ENCODE measurements at regions not wholly inside any gene's neighbourhood (a gene's known extent, or its start where the extent isn't known, plus 50 kb on each side); places are given as distances from the start of the nearest gene placed in this dataset.
A peak's percentile ranks its signal among the peaks of the same experiment; 100 is the strongest.

DNA sequence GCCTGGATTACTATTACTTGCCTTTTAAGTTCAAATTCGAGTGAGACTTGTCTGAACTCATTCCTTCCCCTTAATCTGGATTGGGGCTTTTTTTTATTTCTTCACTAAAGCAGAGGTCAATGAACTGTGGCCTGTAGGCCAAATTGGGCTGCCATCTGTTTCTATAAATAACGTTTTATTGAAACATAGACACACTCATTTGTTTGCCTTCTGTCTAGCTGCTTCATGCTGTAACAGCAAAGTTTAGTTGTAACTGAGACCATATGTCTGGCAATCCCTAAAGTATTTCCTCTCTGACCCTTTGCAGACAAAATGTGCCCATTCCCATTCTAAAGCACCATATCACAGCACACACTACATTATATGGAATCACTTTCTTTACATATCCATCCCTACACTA is 207.9 kb upstream of the ISX start:
- no peak for DNase-seq (ENCODE audit: low read depth in 4 of 4, low spot score in 3 of 4)

DNA sequence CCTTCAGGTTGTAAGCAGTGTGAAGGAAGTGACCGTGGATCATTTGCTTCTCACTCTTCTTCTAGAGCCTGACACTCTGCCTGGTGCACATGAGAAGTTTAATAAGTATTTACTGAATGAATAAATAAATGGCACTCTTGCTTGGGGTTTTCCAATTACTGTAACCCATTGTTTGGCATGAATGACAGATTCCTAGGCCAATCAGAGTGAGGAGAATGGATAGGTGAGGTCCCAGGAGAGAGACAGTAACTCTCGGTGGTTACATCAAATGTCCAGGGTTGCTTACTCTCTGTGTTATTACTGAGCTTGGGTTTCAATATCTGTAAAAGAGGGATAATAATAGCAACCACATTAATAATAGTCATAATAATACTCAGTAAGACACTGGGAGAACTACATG is 204.2 kb upstream of the ISX start:
- no peak for DNase-seq (ENCODE audit: low read depth in 4 of 4, low spot score in 3 of 4)

DNA sequence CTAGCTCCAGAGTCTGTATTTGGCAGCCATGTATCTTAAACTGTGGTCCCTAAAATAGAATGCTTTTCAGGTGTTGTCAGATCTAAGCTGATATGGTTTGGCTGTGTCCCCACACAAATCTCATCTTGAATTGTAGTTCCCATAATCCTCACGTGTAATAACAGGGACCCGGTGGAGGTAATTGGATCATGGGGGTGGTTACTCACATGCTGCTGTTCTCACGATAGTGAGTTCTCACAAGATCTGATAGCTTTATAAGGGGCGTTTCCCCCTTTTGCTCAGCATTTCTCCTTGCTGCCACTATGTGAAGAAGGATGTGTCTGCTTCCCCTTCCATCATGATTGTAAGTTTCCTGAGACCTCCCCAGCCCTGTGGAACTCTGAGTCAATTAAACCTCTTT is 199.9 kb upstream of the ISX start:
- no peak for DNase-seq (ENCODE audit: low read depth in 4 of 4, low spot score in 3 of 4)

DNA sequence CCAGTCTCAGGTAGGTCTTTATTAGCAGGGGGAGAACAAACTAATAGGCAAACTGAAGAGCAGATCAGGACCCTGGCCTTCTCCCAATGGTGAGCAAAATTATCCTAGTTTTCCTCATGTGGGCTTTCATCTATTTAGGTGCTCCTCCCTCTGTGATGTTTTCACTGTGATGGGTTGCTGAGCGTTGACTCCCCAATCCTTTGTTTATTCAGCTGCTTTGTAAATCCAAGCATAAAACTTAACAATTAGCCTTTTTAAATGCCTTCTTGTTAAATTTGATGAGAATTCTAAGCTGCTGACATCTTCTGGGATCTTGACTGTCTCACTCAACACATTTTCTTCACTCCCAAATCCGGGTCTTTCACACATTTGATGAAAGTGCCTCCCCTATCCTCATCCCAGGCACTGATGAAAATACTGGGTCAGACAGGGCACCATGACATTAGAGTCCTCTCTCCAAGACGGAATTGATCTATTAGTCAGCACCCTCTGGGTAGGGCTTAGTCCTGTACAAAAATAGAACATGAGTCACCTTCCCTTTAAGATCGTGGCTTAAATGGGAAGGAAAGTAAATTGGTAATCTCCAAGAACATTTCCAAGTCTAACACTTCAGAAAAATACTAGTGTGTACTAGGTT is 199.3 kb upstream of the ISX start:
- DNase-seq (ENCODE audit: low read depth in 4 of 4, low spot score in 3 of 4) = peak in 1 of 4 donors; percentile 3

DNA sequence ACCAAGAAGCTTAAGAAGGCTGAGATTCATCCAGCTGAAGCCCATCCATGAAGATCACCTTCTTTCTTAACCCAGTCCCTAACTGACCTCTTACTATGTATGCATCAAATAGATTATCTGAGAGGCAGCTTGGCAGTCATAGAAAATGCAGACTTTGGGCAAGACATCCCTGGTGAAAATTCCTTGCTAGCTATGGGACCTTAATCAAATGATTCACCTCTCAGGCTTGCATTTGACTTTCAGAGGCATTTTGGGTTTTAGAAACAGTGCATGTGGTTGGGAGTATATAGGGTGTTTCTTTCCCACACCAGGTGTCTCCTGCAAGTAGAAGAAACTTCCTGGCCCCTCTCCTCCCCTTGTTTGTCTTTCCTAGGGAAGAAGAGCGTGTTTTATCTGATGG is 188.5 kb upstream of the ISX start:
- DNase-seq (ENCODE audit: low read depth in 4 of 4, low spot score in 3 of 4) = no peak

DNA sequence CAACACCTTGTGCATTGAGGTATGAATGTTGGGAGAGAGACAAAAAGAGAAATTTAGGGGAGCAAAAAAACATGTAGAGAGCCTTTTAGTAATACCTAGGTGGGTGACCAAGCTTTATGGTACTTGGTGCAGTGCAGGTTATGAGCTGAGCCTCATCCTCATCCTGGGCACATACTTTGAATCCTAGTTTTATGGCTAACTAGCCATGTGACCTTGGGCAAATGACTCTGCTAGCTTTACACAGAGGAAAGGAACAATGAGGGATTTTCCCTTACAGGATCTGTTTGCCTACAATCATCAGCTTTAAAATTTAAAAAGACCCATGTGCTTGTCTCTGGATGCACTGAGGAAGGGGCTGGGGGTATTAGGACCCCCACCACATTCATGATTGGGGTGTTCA is 187.8 kb upstream of the ISX start:
- DNase-seq (ENCODE audit: low read depth in 4 of 4, low spot score in 3 of 4) = no peak

DNA sequence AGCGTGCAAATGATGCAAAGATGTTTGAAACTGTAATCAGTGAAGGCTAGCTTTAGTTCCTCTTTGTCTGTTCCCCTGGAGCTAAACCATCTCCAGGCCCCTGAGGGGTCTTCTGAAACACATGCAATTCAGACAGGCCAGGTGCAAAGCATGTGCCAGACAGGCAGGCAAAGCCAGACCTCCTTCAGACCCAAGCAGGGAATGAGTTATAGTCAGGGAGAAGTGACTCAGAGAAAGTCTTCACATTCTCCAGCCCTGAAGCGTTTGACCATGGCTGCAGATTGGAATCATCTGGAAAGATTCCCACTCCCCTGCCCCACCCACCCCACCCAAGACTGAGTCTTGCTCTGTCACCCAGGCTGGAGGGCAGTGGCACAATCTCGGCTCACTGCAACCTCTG is 187.0 kb upstream of the ISX start:
- no peak for DNase-seq (ENCODE audit: low read depth in 4 of 4, low spot score in 3 of 4)

DNA sequence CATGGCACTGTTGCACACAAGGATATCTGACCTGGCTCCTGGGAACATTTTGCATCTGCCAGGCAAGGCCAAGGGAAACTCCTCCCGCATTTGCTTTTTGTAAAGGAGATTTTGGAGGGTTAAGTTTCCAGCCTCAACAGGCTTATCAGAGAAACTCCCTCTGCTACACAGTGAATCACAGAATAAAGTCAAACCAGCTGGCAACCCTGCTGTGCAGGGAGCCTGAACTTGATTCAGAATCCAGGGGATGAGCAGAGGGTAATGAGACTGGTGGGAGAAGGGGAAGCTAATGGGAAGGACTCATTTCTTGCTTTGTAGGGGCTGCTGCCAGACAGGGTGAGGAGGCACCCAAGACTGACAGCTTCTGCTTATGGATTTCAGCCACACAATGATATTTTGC is 185.3 kb upstream of the ISX start:
- no peak for DNase-seq (ENCODE audit: low read depth in 4 of 4, low spot score in 3 of 4)

DNA sequence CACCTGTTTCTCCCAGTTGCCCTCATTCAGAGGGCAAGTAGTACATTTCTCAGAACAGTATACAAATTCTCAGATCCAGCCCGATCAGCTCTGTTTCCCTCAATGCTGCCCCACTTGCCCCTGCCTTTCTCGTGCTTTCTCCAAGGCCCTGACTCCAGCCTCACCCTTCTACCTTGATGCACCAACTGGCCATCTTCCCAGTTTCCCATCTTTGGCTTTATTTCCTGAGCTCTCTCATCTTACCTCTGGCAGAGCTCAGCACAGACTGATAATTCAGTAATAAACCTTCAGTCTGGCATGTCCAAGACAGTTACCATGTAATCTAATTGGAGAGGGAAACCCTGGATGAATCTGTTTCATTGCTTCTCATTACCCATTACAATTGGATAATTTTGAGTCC is 184.5 kb upstream of the ISX start:
- no peak for DNase-seq (ENCODE audit: low read depth in 4 of 4, low spot score in 3 of 4)

DNA sequence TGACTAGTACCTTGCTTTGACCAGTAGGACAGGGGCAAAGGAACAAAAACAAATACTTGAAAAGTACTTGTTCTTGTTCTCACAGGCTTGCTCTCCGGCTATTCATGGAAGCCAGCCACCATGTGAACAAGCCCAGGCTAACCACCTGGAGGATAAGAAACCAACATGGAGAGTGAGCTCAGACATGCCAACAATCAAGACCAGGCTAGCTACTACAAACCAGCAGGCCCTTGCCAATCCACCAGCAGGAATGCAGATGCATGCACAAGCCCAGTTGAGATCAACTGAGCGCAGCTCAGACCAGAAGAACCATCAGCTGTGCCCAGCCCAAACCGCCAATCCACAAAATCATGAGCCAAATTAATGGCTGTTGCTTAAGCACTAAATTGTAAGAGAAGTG is 180.1 kb upstream of the ISX start:
- no peak for DNase-seq (ENCODE audit: low read depth in 4 of 4, low spot score in 3 of 4)

DNA sequence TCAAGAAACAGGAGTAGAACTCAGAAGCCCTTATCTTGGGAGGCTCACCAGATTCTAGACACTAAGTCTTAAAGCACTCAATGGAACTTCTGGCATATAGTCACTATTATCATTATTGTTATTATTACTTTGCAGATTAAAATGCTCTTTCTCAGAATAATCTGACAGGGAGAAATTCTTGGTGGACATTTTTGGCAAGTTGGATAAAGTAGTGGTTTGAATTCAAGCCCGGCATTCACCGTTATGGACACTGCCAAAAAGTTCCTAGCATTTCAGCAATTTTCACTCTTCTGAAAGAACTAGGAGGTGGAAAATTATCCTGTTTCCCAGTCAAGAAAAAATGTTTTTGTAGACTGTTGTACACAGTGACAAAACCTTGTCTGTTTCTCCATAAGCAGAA is 179.6 kb upstream of the ISX start:
- no peak for DNase-seq (ENCODE audit: low read depth in 4 of 4, low spot score in 3 of 4)

DNA sequence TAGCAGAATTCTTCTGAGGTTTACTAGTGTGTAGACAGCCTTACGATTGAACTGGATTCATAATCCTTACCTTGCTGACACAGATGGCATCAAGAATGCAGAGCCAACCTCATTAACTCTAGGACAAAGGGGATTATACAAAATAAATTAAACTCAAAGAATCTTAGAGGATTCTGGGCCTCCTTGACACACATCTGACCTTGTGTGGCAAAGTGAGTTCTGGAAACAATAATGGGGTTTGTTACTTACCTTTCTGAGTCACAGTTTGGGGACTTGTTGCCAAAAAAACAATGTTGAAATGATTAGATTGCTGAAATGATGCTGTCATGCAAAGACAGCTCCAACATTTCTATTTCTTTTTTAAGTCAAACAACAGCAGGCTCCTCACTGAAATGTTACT is 179.1 kb upstream of the ISX start:
- no peak for DNase-seq (ENCODE audit: low read depth in 4 of 4, low spot score in 3 of 4)

DNA sequence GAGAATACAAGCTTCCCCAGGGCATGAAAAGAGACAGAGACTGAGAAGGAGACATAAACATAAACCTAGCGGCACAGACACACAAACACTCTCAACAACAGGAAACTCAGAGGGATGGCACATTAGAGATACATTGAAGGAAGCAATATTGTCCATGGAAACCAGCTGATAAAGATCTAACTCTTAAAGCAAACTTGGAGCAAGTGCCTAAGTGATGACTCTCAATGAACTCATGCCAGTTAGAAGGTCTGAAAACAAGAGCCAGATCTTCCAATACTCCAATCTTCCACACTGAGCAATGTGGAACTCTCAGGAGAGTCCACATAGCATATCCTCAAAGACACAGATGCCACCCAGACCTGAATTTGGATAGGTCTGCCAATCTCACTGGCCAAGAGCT is 168.8 kb upstream of the ISX start:
- no peak for DNase-seq (ENCODE audit: low read depth in 4 of 4, low spot score in 3 of 4)

DNA sequence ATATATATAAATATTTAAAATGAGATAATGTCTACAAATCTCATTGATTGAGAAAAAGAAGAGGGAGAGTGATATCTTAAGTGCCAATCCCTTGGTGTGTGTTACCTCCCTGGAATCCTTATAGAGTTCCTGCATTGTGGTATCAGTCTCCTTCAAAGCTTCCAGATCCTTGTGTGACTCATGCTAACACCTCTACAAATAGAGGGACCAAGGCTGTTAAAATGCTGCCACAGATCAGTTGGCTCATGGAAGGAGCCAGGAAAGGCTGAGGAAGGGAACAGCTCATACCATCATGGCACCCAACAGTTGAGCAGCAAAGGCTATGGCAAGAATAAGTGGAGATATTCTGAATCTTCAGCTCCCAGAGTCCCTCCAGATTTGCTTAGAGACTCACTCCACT is 163.6 kb upstream of the ISX start:
- DNase-seq (ENCODE audit: low read depth in 4 of 4, low spot score in 3 of 4) = no peak

DNA sequence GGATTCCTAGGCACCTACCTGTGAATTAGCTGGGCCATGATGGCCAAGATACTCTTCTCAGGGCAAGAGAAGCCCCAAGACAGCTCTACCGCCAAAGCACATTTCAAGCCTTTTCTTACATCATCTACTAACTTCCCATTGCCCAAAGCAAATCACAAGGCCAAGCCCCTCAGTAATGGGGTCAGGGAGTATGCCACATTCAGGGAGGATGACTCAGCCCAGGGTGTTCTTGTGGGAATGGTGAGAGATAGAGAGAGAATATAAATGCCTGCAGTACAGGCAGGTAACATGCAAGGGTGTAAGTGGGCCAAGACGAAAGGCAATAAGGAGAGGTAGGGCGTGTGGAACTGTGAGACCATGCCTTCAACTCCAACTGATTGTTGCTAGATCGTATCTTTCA is 162.5 kb upstream of the ISX start:
- DNase-seq (ENCODE audit: low read depth in 4 of 4, low spot score in 3 of 4) = no peak

DNA sequence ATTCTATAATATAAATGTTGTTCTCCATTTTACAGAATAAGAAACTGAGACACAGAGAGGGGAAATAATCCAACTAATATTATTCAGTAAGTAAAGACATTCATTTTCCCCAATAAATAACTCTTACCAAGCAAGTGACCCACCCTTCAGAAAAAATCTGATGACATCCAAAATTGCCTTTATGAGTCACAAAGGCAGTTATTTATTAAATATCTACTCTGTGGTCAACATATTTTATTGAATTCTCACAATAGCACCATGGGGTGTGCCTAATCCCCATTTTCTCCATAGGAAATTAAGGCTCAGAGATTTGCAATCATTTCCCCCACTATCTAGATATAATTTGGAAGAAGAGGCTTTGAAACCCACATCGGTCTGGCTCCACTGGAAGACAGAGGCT is 161.5 kb upstream of the ISX start:
- no peak for DNase-seq (ENCODE audit: low read depth in 4 of 4, low spot score in 3 of 4)

DNA sequence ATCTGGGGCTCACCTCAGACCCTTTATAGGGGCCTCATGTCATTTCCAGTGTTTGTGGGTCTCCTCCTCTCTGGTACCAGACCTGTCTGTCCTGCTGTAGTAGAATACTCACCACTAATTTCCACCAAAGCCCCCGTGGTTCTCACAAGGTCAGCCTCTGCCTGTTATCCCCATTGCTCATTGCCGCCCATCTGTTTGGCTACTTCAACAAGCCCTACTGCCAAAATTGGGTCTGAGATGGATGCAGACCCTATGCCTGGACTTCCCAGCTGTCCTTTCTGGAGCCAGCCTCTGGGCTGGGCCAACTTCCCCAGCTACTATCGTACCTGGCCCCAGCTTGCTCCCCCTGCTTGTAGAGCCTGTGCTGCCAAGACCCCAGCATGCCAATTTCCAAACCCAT is 152.1 kb upstream of the ISX start:
- DNase-seq (ENCODE audit: low read depth in 4 of 4, low spot score in 3 of 4) = no peak

DNA sequence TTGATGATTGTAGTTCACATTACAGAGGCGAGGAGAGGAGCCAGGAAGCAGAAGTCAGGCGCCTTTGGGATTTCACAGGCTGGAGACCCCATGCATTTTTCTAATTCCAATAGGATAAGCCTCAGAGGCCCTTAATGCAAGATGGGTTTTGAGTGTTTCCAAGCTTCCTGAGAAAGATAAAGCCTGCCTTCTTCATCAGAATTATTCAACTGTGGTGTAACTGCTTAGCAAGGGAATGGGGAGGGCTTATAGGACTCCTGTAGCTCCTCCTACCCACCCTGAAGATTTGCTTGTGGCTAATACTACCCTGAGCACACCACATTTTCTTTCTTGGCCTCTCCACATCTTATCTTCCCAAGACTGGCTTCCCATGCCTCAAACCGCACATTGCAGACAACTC is 151.1 kb upstream of the ISX start:
- DNase-seq (ENCODE audit: low read depth in 4 of 4, low spot score in 3 of 4) = no peak

DNA sequence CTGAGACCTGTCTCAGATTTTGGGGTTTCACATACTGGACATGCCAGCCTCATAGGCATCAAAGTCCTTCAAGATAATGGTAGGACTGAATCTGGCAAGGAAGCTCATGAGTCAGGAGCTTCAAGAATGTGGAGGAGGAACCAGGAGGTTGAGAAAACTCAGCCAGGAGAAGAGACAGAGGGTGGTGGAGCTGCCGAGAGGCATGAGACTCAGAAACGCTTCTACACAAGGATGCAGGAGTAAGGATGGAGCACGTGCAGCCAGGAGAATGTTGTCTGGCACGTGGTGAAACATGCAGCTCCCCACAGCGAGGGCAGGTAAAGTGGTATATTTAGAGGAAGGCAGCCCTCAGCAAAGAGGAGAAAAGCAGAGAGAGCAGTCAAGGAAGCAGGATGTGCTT is 148.7 kb upstream of the ISX start:
- no peak for DNase-seq (ENCODE audit: low read depth in 4 of 4, low spot score in 3 of 4)

DNA sequence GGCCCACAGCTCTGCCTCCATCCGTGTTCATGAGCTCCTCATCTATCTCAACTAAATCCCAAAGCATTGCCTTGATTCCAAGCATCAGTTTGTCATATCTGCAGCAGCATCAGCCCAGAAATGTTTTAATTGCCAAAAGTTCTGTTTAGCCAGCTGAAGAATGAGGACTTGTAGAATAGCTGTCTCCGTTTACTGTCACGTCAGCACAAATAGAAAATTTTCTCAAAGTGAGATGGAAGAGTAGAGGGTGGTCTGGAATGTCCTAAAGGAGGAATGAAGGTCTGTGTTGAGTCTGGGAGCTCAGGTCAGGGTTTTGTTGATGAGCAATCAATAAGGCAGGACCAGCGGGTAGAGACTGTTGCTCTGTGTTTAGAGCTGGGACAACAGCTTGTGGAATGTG is 134.9 kb upstream of the ISX start:
- DNase-seq (ENCODE audit: low read depth in 4 of 4, low spot score in 3 of 4) = no peak

DNA sequence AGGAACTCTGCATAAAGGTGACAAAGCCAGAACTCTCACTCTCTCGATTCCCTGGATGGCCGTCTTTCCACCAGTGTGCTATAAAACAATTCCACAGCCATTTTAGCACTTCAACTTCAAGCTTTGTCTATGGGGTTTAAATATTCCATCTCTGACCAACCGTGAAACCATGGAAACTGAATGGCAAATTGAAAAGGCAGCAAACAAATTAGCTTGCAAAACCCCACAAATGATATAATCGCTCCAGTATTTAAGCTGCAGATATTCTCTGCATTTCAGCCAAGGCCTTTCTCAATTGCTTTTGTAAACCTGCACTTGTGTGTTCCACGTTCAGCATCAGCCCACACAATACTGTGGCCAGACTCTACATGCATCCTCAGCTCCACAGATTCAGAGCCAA is 131.7 kb upstream of the ISX start:
- DNase-seq (ENCODE audit: low read depth in 4 of 4, low spot score in 3 of 4) = no peak

DNA sequence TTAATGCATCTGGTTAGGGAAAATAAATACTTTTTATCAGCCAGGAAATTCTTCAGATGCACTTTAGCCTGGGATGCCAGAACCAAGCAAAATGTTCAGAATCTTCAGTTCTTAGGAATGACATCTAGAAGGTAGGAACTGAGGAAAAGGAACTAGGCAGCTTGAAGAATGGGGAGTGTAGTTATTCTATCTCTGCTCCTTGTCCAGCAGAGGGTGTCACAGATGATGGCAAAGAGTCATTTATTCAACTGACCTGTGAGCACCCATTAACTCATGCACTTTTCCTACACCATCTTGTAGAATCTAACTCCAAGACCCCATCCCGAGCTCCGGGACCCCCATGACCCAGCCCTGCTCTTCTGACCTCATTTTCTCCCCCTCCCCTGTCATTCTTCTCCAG is 122.1 kb upstream of the ISX start:
- no peak for DNase-seq (ENCODE audit: low read depth in 4 of 4, low spot score in 3 of 4)

DNA sequence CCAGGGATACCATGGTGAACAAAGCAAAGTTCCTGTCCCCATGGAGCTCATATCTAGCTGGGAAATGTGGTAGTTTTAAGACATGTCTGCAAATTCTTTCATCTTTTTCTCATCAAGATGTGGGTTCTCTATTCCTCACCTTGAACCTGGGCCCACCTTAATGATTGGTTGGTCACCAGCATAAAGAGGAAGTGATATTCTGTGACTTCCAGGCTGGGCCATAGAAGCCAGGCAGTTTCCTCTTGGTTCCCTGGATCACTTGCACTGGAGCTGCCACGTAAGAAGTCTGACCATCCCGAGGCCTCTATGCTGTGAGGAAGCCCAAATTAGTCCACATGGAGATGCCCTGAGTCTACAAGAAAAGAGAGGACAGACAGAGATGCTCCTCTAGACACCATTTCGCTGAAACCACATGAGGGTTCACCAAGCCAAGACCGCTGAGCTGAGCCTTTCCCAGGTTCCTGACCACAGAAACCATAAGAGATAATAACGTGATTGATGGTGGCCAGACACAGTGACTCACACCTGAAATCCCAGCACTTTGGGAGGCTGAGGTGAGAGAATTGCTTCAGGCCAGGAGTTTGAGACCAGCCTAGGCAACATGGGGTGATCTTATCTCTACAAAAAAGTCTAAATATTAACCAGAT is 119.5 kb upstream of the ISX start:
- no peak for DNase-seq (ENCODE audit: low read depth in 4 of 4, low spot score in 3 of 4)

Data from right renal pelvis (tissue), 4 donors.